Ishikawa (cell line): ENCODE measurements at regions not wholly inside any gene's neighbourhood (a gene's known extent, or its start where the extent isn't known, plus 50 kb on each side); places are given as distances from the start of the nearest gene placed in this dataset.

Experiments used
- EP300 ChIP-seq: IDR thresholded peaks from 2 replicates; pipeline ENCODE4 v1.6.1; 2012; ENCODE audit warnings: borderline replicate concordance
- FOXM1 ChIP-seq: IDR thresholded peaks from 2 replicates; pipeline ENCODE4 v1.6.1; 2012; ENCODE audit warnings: low read depth, borderline replicate concordance
- TEAD4 ChIP-seq: IDR thresholded peaks from 2 replicates; pipeline ENCODE4 v1.6.1; 2012
- ZBTB7A ChIP-seq: IDR thresholded peaks from 2 replicates; pipeline ENCODE4 v1.6.1; 2012; ENCODE audit warnings: low read depth

GRCh38 chr22:34038801-34039555, 118.7 kb upstream of the LARGE1 start:
- TF ChIP-seq FOXM1: no peak
- no peak for TF ChIP-seq ZBTB7A
- no peak for TF ChIP-seq TEAD4
- no peak for TF ChIP-seq EP300
